ENCODE measurements at regions not wholly inside any gene's neighbourhood (a gene's known extent, or its start where the extent isn't known, plus 50 kb on each side); places are given as distances from the start of the nearest gene placed in this dataset.
A peak's percentile ranks its signal among the peaks of the same experiment; 100 is the strongest.
"Not testable (repeated sequence)": the region's sequence is repeated elsewhere in the genome, so short reads cannot be mapped to it uniquely, and the experiment has no call there.

- no peak for DNase-seq
- intact Hi-C loops (cut with DNase I), result no loop called here
These were observed 95.7 kb upstream of the OTUD4 start for GRCh38 chr4:145276050-145276449.

- intact Hi-C loops (cut with DNase I), result no loop called here
- DNase-seq, result no peak
These were observed 90.8 kb upstream of the OTUD4 start for GRCh38 chr4:145271194-145271593.

GRCh38 chr4:145266881-145267280 is 86.5 kb upstream of the OTUD4 start:
- intact Hi-C loops (cut with DNase I), result no loop called here
- DNase-seq, result no peak

DNA sequence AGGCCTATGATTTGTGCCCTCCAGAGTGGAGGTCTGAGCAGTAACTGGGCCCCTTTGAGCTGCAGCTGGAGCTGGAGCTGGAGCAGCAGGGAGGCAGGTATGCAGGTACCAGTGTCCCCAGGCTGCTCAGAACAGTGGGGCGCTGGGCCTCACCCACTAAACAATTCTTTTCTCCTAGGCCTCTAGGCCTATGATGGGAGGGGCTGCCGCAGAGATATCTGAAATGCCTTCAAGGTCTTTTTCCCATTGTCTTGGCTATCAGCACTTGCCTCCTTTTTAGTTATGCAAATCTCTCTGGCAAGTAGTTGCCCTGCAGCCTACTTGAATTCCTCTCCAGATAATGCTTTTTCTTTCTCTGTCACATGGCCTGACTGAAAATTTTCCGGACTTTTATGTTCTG is 79.7 kb upstream of the OTUD4 start:
- intact Hi-C loops (cut with DNase I), result no loop called here
- DNase-seq, result no peak

DNA sequence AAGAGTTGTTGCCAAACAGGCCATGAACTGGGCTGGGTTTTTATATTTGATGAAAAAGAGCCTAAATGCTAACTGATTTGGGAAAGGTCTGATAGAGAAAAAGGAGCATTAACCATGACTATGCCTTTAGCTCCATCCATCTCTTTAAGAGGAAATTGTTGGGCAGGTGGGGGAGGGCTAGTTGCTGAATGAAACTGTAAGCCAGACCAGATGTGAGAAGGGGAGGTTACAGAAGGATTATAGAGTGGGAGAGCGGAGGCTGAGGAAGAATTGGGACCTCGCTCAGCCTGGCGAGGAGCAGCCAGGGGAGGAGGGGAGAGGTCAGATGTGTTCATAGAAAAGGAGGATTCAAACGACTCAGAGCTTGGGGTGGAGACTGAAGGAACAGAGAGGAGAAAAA is 74.9 kb upstream of the OTUD4 start:
- intact Hi-C loops (cut with DNase I), result not testable (repeated sequence)

GRCh38 chr4:145252190-145252589 is 71.8 kb upstream of the OTUD4 start:
- intact Hi-C loops (cut with DNase I), result no loop called here
- DNase-seq, result no peak

More for the DNA sequence above, 74.9 kb upstream of the OTUD4 start:
- not testable (repeated sequence) for DNase-seq

DNA sequence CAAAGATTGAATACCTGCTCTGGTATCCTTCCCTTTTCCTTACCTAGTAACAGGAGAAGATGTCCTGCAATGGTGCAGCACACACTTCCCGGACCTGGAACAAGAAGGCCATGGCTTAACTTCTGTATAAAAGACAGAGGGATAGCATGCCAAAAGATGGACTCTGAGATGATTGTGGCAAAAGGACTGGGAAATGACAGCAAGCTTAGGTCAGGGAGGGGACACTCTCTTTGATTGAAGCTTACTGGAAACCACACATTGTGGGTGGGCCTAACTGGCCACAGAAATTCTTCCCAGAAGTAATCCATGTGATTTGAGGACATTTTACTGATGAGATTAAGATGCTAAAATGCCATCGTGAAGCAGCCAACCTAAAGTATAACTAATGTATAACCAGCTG is 71.0 kb upstream of the OTUD4 start:
- no peak for DNase-seq
- intact Hi-C loops (cut with DNase I), result no loop called here

- intact Hi-C loops (cut with DNase I), result no loop called here
- peak in 29 of 42 donors; percentile 5 to 72 (median 38) for DNase-seq
These were observed 68.6 kb upstream of the OTUD4 start for GRCh38 chr4:145248971-145249370.

GRCh38 chr4:145248502-145248901 is 68.1 kb upstream of the OTUD4 start:
- DNase-seq, result no peak
- intact Hi-C loops (cut with DNase I), result no loop called here

- DNase-seq, result peak in 40 of 42 donors; percentile 7 to 82 (median 56)
- intact Hi-C loops (cut with DNase I), result loop anchor here (5.0 kb wide), 1 partner anchor 378 kb away; no protein-coding TSS in a partner anchor
These were observed 53.8 kb upstream of the OTUD4 start for GRCh38 chr4:145234091-145234706.

DNA sequence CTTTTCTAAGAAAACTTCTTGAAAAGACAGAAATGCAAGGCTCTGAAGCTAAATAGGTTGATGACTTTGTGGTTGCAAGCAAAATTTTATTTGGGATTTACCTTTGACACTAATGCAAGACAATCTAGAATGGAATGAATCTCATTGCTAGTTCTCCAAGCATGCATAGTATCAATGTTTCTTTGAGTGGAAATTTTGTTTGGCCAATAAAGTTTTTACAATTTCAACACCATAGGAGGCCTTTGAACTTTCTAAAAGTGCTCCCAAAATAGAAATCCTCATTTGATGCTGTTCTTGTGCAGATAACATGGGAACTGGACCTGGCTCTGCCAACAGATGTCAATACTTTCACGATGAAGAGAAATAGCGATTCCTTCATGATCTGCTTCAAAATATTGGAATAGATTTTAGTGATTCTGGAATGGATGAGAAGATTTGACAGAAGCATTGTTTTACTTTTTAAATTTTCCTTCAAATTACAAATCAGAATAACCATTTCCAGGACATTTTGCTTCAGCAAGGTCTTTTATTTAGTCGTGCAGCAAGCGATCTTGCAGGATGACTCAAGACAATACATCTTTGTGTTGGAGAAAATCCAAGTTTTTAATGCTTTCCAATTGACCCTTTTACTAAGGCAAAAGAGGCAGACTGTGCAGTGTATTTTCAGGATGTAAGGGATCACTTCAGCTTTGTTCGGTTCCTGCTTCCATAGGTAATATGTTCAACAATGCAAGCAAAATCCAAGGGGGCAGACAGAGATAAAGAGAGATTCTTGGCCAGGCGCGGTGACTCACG is 51.7 kb upstream of the OTUD4 start:
- DNase-seq, result no peak

GRCh38 chr4:145230726-145231125 is 50.3 kb upstream of the OTUD4 start:
- DNase-seq, result no peak
- intact Hi-C loops (cut with DNase I), result loop anchor here (5.0 kb wide), 1 partner anchor 382 kb away; no protein-coding TSS in a partner anchor

More for the DNA sequence above, 51.7 kb upstream of the OTUD4 start:
- intact Hi-C loops (cut with DNase I), result loop anchor here (5.0 kb wide), 1 partner anchor 380 kb away; no protein-coding TSS in a partner anchor

Measured in head of caudate nucleus (tissue), 42 donors.